GM19351 (cell line): ENCODE measurements at regions not wholly inside any gene's neighbourhood (a gene's known extent, or its start where the extent isn't known, plus 50 kb on each side); places are given as distances from the start of the nearest gene placed in this dataset.
A peak's percentile ranks its signal among the peaks of the same experiment; 100 is the strongest.

ENCODE experiments used
- ATAC-seq: cut with Tn5 transposase; IDR thresholded peaks from one replicate; pipeline ENCODE4 v1.9.1; 2021; ENCODE audit warnings: mild to moderate bottlenecking, moderate library complexity; ENCODE audit not compliant: unreplicated experiment

DNA sequence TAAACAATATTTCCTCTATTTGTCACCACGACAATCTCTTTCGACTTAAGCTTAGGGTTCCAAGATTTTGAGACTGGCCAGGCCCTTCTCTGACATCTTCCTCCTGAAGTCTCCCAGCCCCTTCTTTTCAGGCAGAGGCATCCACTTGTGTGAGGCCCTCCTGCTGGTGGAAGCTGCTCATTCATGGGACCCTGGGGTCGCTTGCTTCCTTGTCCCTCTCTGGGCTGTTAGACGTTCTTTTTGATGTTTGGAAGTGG lies 188.2 kb upstream of the APCDD1 start:
- no peak for ATAC-seq

DNA sequence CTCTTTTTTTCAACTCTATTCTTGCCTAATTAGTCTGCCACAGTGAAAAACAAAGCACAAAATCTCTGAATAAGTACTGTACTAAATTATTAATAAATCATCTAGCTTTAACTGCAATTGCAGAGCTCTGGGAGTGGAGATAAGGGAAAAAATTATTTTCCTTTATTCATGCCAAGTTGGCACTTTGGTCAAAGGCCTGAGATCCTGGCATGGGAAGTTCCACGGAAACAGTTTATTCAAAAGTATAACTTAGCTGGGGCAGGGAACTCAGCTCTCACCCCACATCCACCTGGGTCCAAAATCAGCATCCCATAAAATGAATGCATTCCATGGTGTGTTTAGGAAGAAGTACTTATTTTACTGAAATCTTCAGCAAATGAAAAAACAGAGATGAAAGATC lies 185.2 kb upstream of the APCDD1 start:
- no peak for ATAC-seq

DNA sequence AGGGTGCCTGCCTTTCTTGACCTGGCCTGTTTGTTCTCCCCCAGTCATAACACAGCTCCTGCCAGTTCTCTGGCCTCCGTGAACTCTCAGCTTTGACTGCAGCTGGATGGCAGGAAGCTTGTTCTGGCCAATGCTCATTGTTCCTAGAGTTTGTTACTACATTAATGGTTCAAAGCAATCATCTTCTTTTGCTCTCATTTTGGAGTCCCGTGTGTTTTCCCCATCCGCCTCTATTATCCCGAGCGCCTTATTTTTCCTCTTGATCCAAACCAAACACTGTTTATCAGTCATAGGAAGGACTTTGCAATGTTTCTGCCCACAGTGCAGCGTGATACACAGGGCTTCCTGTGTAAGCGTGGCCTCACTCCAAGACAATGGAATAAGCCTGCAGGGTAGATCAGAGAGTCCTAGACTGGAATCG lies 184.3 kb upstream of the APCDD1 start:
- no peak for ATAC-seq

DNA sequence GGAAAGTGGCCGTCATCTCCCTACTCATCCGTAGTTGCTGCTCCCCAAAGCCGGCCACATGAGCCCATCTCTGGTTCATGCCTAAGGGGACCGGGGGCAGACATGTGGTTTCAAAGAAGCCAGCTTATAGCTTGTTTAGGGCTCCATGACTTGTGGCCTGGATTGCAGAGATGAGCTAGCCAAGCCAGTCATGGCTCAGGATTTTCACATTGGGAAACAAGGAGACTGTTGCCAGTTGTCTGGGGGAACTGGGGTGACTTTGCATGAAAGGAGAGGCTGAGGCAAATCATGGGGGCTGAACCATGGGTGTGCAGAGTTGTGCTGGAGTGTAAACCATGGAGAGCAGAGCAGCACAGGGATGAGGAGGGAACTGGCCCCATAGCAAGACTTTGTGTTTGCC lies 183.0 kb upstream of the APCDD1 start:
- ATAC-seq, result no peak

DNA sequence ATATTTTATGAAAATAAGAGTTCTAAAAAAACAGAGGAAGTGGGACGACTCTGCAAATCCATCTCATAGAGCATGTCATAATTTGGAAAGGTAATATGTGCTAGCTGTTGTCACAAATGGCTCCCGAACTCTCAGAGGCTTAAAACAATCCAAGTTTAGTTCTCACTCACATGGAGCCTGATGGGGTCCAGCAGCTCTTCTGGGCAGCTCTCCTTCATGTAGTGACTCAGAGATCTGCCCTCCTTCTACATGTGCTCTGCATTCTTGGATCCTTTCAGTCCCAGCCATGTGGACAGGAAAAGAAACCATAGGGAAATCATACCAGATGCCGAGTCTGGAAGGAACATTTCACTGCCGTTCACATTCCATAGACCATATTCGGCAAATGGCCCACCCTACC lies 180.1 kb upstream of the APCDD1 start:
- no peak for ATAC-seq

DNA sequence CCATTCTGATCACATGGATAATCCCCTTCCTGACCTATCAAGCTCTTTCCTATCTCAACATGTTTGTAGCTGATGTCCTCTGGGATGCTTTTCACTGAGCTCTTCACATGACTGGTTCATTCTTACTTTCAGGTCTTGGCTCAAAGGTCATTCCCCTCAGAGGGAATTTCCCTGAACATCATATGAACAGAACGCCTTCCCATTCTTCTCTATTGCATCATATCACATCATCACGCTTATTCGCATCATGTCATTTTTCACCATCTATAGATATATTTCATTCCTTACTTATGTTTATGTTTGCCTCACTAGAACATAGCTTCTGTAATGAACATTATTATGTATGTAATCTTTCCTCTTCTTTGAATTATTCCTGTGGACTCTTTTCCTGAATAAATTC lies 178.9 kb upstream of the APCDD1 start:
- no peak for ATAC-seq

DNA sequence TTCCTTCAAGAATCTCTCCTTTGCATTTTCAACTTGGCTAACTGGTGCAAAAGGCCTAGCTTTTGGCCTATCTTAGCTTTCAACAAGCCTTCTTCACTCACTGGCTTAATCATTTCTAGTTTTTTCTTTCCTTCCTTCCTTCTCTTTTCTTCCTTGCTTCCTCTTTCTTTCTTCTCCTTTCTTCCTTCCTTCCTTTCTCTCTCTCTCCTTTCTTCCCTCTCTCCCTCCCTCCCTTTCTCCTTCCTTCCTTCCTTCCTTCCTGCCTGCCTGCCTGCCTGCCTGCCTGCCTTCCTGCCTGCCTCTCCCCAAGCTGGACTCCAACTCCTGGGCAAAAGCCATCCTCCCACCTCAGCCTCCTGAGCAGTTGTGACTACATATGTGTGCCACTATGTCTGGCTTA lies 176.2 kb upstream of the APCDD1 start:
- no peak for ATAC-seq

DNA sequence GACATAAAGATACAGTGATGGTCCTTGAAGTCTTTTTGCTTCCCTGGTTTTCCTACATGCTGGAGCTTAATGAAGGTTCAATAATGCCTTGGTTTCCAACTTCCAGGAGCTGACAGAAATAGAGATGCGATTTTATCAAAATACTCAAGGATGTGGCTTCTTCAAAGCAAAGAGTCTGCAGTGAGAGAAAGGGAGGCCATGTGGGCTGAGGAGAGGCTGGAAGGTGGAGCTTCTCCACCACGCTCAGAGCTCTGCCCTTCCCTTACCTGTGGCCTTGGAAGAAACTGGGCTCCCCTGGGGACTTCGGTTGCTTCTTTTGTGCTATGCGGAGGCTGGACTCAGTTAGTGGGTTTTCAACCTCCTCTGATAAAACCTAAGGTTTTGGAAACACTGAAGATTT lies 175.0 kb upstream of the APCDD1 start:
- ATAC-seq, result no peak

DNA sequence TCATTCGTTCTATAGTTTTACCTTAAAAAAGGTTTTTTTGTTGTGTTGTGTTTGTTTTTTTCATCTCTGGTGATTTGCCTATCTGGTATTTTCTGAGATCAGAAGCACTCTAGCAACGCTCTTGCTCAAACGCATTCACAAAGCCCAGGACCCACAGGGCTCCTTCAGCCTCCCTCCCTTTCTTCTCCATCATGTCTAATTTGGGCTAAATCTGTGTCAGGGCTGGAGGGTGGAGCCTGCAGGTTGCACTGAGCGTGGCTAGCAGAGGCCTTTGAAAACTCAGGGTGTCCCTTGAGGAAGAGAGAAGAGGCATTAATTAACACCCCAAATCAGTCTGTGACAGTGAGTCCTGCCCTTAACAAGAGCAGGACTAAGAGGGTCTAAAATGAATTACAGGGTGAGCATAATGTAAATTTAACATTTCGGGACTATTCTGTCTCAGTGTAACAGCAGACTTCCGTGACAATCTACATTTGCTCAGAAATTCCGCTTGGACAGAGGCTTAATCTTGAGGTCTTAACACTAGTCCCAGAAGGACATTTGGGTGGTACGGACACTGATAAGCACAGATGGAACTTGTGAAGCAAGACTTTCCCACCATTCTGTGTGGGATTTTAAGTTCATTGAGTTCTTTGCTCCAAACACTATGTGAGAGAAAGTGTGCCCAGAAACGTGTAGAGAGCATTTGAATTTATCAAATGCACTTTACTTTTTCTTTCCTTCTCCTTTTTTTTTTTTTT lies 174.4 kb upstream of the APCDD1 start:
- no peak for ATAC-seq

DNA sequence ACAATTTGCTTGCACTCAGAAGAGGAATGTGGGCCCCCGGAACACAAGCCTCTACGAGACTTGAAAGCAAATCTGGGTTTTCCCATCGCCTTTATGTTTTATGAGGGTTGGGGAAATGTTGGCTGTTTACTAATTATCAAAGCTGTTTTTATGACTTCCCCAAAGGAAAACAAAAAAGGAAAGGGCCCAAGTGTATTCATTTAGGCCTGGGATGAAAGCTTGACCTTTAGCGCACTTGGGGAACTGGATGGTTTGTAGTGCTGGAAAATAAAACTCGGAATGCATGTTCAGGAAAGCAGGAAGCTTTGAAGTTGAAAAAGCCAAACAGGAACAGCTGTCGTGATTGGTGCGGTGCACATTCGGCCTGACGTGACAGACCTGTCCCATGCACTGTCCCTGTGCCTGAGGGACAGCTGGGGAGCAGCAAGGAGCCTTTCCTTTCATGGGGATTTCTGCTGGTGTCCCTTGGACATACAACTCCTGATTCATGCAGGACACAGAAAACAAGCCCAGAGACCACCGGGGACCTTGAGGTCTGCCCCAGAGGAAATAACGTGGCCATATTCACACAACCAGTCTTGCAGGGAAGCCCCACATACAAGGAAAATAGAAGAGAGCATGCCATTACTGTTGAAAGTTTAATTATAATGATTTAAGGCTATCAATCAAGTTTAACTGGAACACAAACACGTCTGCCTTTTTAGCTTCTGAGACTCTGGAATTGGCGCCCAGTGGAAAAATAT lies 169.7 kb upstream of the APCDD1 start:
- ATAC-seq, result no peak

DNA sequence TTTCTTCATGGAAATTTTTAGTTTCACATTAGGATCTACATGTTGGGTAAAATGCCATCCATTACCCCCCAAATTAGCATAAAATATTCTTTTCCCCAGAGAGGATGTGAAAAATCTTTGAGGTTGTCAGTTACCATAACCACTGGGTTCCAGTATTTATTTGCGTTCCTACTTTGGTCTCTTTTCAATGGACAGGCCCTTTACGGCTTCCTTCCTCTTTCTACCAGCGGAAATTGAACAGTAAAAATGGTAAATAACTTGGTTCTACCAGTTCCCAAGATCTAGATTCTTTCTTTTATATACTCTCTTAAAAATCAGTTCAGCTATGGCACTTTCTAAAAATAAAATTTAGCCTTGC lies 169.2 kb upstream of the APCDD1 start:
- ATAC-seq, result peak; percentile 62

DNA sequence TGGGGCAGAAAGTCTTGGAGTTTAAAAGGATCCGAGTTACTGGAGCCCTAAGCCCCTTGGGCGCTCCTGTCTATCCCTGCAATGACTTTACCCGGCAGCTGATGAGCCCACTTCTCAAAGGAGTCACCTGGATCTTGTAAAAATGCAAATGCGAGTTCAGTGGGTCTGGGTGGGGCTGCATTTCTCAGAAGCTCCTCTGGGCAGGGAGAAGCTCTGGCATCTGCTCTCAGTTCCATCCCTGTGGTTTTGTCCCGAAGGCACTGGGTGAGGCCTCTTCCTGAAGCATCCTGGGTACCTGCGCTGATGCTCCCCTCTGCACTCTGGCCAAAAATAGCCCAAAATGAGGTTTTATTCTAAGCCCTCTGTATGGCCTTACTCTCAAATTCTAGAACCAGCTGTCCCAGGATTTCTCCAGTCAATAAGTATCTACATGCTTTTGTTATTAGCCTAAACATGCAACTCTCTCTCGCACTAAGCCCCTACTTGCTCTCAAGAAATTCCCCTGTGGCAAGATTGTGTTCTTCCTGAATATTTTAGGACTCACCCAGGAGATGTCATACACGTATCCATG lies 167.8 kb upstream of the APCDD1 start:
- ATAC-seq, result no peak

DNA sequence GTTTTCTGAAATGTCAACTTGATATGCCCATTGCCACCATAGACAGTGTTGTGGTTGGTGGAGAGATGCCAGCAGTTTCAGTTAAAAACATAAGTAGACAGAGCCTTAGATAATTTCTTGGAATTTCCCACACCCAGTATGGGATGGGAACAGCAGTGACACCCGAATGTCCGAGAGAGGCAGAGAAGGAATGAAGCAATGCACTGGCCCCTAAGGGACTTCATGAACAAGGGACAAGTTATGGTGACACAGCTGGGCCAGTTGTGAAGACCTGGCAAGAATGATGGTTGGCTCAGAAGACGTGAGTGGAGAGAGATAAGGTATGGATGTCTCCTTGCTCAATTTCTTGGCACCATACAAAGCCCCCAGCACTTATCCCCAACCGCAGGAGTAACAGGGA lies 165.2 kb upstream of the APCDD1 start:
- ATAC-seq, result no peak

DNA sequence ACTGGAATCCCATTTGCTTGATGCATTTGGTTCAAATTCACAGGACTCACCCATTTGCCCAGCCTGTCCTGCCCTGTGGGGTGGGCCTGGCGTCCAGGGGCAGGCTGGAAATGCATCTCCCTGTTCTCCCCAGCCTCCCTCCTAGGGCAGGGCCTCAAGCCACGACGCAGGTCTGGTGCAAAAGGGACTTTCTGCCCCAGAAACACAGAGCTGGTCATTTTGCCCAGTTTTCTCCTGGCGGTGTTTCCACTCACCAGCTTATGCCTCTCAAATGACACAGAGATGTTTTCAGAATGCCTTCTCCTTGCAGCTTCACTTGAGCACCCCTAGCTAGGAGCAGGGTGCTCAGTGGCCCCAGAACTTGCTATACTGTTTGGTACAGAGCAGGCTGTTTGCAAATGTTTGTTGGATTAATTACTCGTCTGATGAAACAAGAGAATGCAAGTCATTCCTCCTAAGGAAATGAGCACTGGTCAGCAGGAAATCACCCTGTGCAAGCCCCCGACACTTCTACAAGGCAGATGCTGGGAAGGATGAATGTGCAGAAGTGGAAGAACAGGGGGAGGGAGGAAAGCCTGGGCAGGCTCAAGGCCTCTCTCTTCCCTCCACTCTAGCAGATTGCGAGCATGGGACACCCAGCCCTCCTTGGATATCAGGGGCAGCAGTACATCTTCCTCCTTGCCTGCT lies 164.3 kb upstream of the APCDD1 start:
- no peak for ATAC-seq

DNA sequence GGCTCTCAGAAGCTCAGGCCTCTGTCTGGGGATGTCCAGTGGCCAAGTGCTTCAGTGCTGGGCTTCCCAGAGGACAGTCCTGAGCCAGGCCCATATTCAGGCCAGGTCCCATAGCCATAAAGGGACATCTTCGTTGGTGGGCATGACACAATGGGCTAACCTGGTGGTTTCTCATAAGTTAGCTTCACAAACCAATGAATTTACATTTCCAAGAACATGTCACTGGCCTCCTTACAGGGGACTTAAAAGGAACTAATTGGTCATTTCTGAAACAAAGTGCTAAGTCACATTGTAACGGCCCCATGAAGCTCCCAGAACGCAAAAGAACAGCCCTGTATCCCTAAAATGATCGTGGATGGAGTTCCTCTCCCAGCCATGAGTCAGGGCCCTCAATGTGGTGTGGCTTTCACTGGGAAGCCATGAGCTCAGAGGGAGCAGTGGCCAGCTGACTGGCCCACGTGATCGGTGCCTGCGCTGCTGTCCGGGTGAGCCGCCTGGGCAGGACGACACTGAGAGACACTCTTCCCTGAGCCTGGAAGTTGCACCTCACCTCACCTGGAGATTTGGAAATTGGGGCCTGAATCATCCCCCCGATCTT lies 163.7 kb upstream of the APCDD1 start:
- no peak for ATAC-seq

DNA sequence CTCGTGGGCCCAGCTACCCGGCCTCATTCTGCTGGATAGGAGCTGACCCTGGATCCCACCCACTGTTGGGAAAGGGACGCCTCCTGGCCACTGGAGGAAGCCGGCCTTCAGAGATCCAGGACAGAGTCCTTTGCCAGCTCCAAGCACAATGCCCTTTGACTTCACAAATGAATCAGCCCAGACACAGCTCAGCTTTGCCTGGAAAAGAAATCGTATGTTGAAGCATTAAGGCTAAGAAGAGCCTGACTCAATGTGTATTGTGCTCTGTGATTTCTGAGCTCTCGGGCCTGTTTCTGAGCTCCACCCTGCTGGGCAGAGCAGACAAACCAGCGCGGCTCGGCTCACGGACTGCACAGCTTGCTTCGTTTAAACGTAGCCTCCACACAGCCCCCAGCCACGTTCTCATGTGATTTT lies 162.9 kb upstream of the APCDD1 start:
- no peak for ATAC-seq

DNA sequence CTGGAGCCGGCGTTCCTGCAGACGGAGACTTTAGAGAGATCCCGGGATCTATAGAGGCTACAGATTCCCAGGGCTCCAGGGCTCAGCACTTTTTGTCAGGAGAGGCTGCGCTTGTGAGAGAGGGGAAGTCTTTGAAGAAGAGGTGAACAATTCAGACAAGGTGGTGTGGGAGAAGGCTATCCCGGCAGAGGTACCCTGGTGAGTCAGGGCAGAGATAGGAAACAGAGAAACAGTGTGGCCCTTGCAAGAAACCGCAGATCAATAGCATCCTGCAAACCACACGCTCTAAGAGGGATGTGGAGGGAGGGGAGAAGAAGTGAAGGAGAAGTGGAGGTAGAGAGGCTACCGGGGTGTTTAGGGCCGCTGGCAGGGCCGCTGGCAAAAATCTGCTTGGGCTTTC lies 160.5 kb upstream of the APCDD1 start:
- no peak for ATAC-seq

DNA sequence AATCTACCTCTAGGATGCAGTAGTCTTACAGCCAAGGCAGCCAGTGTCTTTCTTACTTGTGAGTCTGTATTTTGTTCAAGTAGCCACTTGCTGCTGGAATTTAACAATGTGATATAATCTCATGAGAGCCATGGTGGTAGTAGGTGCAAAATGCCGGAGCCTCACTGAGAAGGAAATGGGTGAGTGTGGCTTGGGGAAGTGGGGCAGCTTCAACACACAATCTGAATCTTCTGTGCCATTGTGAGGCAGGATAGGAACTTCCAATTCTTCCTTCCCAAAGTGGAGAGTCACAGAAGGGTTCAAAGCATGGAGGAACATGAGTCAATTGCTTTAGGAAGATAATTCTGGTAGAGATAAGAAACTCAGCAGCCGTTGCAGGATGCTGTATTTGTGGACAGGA lies 158.7 kb upstream of the APCDD1 start:
- no peak for ATAC-seq

DNA sequence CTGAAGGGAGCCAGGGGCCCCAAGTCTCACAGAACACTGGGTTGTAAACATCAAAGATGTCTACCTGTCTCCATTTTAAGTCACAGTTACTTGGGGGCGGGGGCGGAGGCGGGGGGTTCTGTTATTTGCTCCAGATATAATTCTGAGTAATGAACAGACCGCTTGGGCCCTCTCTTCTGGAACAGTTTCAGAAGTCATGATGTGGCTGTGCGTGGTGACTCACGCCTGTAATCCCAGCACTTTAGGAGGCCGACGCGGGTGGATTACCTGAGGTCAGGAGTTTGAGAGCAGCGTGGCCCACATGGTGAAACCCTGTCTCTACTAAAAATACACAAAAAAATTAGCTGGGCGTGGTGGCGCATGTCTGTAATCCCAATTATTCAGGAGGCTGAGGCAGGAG lies 157.9 kb upstream of the APCDD1 start:
- no peak for ATAC-seq

DNA sequence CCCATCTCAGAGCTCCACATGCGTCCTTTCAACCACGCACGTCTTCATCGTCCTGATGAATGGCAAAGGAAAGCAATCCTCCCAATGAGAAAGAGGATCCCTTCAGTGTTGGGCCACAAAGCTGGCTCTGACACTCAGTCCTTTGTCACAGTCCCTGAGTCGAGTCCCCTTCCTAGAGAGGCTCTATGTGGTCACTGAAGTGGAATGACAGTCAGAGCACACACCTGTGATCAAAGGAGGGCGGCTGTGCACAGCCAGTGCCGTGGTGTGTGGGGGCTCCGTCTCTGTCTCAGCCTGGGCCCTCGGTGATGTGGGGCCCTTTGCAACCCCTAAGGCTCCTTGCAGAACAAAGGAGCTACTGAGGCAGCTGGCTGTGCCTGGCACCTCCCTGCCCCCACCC lies 157.3 kb upstream of the APCDD1 start:
- no peak for ATAC-seq

DNA sequence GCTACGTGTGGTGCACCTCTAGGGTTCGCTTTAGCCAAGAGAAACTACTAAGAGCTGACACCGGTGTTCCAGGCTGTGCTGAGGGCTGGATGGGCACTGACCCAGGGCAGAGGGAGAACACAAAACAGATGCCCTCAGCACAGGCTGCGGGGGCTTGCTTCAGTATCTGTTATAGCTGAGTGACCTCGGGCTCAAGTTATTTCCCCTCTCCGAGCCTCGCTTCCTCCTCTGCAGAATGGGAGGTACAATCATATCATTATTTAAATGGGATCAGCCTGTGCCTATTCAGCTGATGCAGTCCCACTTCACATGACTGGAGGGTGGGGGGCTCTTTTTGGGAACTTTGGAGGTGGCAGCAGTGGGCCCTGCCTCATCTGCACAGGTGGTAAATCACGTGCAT lies 156.1 kb upstream of the APCDD1 start:
- ATAC-seq, result no peak

DNA sequence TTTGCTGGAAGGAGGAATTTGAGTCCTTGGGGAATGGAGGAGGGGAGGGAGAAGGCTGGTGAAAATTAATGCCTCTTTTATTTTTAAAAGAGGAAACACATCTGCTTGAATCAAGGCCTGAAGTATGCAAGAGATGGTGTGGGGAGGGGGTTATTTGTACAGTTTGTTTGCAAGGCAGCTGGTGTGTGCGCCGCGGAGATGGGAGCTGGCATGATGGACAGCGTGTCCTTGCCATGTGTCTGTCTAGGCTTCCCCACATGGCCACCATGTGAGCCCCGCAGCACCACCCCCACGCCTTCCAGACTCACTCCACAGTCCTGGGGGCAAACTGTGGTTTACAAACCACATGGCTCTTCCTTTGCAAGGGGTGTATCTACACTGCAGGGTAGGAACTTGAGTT lies 154.8 kb upstream of the APCDD1 start:
- no peak for ATAC-seq
